Sigmoid colon (tissue), 6 donors: ENCODE measurements at regions not wholly inside any gene's neighbourhood (a gene's known extent, or its start where the extent isn't known, plus 50 kb on each side); places are given as distances from the start of the nearest gene placed in this dataset.

ENCODE experiments used
- DNase-seq: peaks from one replicate; pipeline ENCODE4 v3.0.0-alpha.2; 2019
- H3K27ac ChIP-seq, 4 donors: fragments of 200-600 bp; sonication (generic); one replicate each; pipeline ENCODE4 v1.5.1; 2016 to 2019; ENCODE audit warnings: mild to moderate bottlenecking in 1 of 4
- H3K27me3 ChIP-seq, 3 donors: fragments of 200-600 bp; sonication (generic); one replicate each; pipeline ENCODE4 v1.5.1; 2019; ENCODE audit warnings: mild to moderate bottlenecking in 1 of 3
- H3K36me3 ChIP-seq, 4 donors: fragments of 200-600 bp; sonication (generic); one replicate each; pipeline ENCODE4 v1.5.1; 2016 to 2019
- H3K4me1 ChIP-seq, 4 donors: fragments of 200-600 bp; sonication (generic); one replicate each; pipeline ENCODE4 v1.5.1; 2017 to 2019
- H3K4me3 ChIP-seq, 4 donors: fragments of 200-600 bp; sonication (generic); one replicate each; pipeline ENCODE4 v1.5.1; 2017 to 2019; ENCODE audit warnings: mild to moderate bottlenecking in 2 of 4, moderate library complexity in 1 of 4
- H3K9me3 ChIP-seq, 4 donors: fragments of 200-600 bp in 3 of 4; sonication (generic) in 3 of 4; one replicate each; pipeline versions ENCODE4 v1.5.1 to v1.6.1; 2013 to 2019
- EP300 ChIP-seq, 4 donors: sonication (generic); formaldehyde crosslinking; IDR thresholded peaks; one replicate each; pipeline ENCODE4 v1.6.1; 2017; ENCODE audit warnings: antibody characterized with exemption in 4 of 4
- POLR2A ChIP-seq, 2 donors: fragments of 450-650 bp; IDR thresholded peaks; one replicate each; pipeline ENCODE4 v1.6.1; 2016; ENCODE audit warnings: antibody characterized with exemption in 2 of 2, mild to moderate bottlenecking in 2 of 2, moderate library complexity in 2 of 2
- POLR2AphosphoS5 ChIP-seq, 4 donors: sonication (generic); formaldehyde crosslinking; IDR thresholded peaks; one replicate each; pipeline ENCODE4 v1.6.1; 2017; ENCODE audit warnings: antibody characterized with exemption in 4 of 4
- WGBS, 2 donors: extraction: QIAGEN DNeasy Blood & Tissue Kit; methylation state at CpG; one replicate each; pipeline ENCODE4 v1.1.7; 2013; 5-methylcytosine and 5-hydroxymethylcytosine counted together
- intact Hi-C: fragments of 100-400 bp; cut with DNase I; formaldehyde crosslinking; loops from one replicate; pipeline ENCODE4 v1.15.1; 2023
- TF ChIP-seq, protein P1 (sequence below), 4 experiments: fragments of 450-650 bp in 3 of 4; fragments of 200-600 bp in 1 of 4; IDR thresholded peaks; one replicate each; pipeline ENCODE4 v1.5.1; 2016 to 2019; ENCODE audit warnings: antibody characterized with exemption in 4 of 4, mild to moderate bottlenecking in 3 of 4, moderate library complexity in 2 of 4
- donor health status: healthy with polysubstance abuse.
- donor health status: healthy.

DNA sequence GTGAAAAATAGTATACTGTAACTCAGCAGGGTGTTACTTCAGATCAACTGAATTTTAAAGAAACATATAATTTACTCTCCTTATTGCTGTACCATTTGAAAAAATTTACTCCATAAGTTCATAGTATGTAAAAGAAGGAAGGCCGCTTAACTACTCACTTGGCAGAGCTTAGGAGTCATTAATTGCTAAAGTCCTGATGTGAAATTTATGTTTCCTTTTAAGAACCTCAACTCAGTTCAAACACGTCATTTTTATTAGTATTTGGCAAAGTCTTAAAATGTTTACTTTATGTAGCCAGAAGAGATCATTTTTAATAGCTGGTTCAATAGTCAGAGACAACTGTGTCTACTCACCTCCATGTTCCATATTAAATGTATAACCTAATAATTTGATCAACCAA is 268.6 kb downstream of the CDH10 start:
- H3K4me3 ChIP-seq = no peak overlapping the region
- H3K4me1 ChIP-seq = no peaks in the 10 kb centered on the region
- intact Hi-C loops = no loop called here
- no peak for DNase-seq
- TF ChIP-seq POLR2AphosphoS5 (IDR thresholded peaks at IDR 0.05) (no peak), EP300 (IDR thresholded peaks at IDR 0.05) (no peak), POLR2A (IDR thresholded peaks at IDR 0.05) (no peak)
- TF ChIP-seq, protein P1, sequence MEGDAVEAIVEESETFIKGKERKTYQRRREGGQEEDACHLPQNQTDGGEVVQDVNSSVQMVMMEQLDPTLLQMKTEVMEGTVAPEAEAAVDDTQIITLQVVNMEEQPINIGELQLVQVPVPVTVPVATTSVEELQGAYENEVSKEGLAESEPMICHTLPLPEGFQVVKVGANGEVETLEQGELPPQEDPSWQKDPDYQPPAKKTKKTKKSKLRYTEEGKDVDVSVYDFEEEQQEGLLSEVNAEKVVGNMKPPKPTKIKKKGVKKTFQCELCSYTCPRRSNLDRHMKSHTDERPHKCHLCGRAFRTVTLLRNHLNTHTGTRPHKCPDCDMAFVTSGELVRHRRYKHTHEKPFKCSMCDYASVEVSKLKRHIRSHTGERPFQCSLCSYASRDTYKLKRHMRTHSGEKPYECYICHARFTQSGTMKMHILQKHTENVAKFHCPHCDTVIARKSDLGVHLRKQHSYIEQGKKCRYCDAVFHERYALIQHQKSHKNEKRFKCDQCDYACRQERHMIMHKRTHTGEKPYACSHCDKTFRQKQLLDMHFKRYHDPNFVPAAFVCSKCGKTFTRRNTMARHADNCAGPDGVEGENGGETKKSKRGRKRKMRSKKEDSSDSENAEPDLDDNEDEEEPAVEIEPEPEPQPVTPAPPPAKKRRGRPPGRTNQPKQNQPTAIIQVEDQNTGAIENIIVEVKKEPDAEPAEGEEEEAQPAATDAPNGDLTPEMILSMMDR (IDR thresholded peaks at IDR 0.05) = no peak
- H3K9me3 ChIP-seq = no peaks in the 10 kb centered on the region
- H3K27me3 ChIP-seq = no peaks in the 10 kb centered on the region
- no peaks in the 10 kb centered on the region for H3K36me3 ChIP-seq
- no peak overlapping the region for H3K27ac ChIP-seq
- WGBS, 2 donors = 62 to 74% methylated on average over 2 of the region's 2 CpGs

DNA sequence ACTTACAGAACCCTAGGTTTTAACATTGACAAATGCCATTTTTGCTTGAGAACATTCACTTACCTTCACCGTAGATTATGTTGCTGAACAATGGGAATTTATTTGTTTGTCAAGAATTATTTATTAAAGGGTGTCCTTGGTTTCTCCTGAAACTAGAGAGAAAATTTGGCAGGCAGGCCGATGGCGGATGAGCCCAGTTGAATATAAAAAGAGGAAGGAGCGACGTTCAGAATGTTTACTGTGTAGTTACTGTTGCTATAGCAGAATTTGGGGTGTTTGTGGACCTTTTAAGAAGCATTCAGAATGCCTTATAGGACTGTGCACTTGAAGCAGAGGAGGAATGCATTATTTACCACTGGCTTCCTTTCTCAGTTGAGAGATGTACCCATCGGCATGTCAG is 268.2 kb downstream of the CDH10 start:
- H3K27me3 ChIP-seq = no peaks in the 10 kb centered on the region
- WGBS, 2 donors = 72 to 76% methylated on average over 6 of the region's 6 CpGs
- DNase-seq = no peak
- H3K27ac ChIP-seq = no peak overlapping the region
- H3K9me3 ChIP-seq = no peaks in the 10 kb centered on the region
- no peak overlapping the region for H3K4me3 ChIP-seq
- H3K36me3 ChIP-seq = no peaks in the 10 kb centered on the region
- no peak for TF ChIP-seq POLR2AphosphoS5 (IDR thresholded peaks at IDR 0.05)
- no peak for TF ChIP-seq EP300 (IDR thresholded peaks at IDR 0.05)
- TF ChIP-seq, protein P1 (IDR thresholded peaks at IDR 0.05) = no peak
- no peak for TF ChIP-seq POLR2A (IDR thresholded peaks at IDR 0.05)
- H3K4me1 ChIP-seq = no peaks in the 10 kb centered on the region
- intact Hi-C loops = no loop called here

DNA sequence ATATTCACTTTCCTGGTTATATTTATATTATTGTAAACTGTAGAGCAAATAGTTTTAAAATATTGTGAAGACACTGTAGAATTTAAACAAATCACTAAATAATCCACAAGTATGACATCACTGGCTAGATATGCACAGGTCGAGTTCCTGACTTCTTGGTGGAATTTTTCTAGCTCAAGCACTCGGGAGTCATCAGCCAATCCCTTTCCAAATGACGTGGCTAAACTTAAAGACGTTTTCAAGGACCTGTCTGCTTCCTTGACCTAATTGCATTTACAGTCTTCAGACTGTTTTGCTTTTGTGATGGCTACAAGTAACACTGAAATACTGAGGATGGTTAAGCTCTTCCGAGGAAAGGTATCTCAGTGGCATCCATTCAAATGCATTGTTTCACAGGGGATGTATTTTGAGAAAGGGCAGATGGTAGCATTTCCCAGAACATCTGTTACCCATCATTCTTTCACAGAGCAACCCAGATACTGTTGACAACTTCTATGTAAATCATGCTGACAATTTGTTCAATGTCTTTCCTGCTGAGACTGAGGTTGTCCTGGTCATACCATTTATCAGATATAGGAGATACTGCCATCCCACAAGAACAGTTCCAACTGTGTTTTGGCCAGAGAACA is 262.8 kb downstream of the CDH10 start:
- intact Hi-C loops = no loop called here
- H3K9me3 ChIP-seq = no peaks in the 10 kb centered on the region
- H3K27me3 ChIP-seq = no peaks in the 10 kb centered on the region
- DNase-seq = no peak
- H3K36me3 ChIP-seq = no peaks in the 10 kb centered on the region
- TF ChIP-seq EP300 (IDR thresholded peaks at IDR 0.05) (no peak), POLR2A (IDR thresholded peaks at IDR 0.05) (no peak), POLR2AphosphoS5 (IDR thresholded peaks at IDR 0.05) (no peak)
- TF ChIP-seq, protein P1 (IDR thresholded peaks at IDR 0.05) = no peak
- 29 to 50% methylated on average over 5 of the region's 5 CpGs for WGBS, 2 donors
- H3K4me3 ChIP-seq = no peak overlapping the region
- no peaks in the 10 kb centered on the region for H3K4me1 ChIP-seq
- no peak overlapping the region for H3K27ac ChIP-seq

DNA sequence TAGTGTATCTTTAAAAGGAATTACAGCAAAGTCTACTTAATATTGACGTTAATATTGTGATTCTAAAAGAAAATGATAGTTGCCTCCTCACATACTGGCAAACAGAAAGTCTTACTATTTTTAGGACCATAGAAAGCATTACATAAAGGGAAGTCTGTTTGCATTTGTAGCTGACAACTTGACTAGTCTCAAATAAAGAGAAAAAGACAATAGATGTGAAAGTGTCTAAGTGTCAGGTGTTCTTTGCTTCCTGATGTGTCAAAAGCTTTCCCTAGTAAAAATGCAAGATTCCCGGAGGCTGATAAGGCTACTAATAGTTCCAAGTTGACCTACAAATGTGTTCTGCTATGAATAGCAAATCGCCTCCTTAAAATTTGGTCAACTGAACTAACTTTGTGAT is 259.7 kb downstream of the CDH10 start:
- Histone ChIP-seq H3K36me3 (no peaks in the 10 kb centered on the region), H3K4me3 (no peak overlapping the region), H3K9me3 (no peaks in the 10 kb centered on the region), H3K27me3 (no peaks in the 10 kb centered on the region), H3K4me1 (no peaks in the 10 kb centered on the region), H3K27ac (no peak overlapping the region)
- no peak for DNase-seq
- intact Hi-C loops = no loop called here
- WGBS, 2 donors = 57 to 64% methylated on average over 3 of the region's 3 CpGs
- TF ChIP-seq, protein P1 (IDR thresholded peaks at IDR 0.05) = no peak
- TF ChIP-seq POLR2AphosphoS5 (IDR thresholded peaks at IDR 0.05) = no peak

DNA sequence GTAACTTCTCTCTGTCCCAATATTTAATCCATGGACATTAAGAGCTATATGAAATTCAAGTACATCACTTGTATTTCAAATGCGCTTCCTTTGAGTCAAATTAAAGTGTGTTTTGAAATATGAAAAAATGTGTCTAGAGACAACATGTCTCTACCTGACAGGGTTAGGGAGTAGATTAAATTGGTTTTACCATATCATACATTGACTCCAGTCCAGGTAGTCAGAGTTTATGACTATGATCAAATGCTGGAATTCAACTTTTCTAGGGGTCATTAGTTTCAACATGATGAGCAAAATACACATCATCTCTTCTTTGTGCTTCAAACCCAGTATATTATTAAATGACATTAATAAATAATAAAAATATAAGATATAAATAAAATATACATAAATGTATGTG is 259.2 kb downstream of the CDH10 start:
- H3K4me3 ChIP-seq = no peak overlapping the region
- no peak for TF ChIP-seq EP300 (IDR thresholded peaks at IDR 0.05)
- TF ChIP-seq POLR2A (IDR thresholded peaks at IDR 0.05) = no peak
- no peak overlapping the region for H3K27ac ChIP-seq
- H3K4me1 ChIP-seq = no peaks in the 10 kb centered on the region
- no peaks in the 10 kb centered on the region for H3K27me3 ChIP-seq
- no peak for DNase-seq
- WGBS, 2 donors = 94 to 96% methylated on average over 1 of the region's 1 CpG
- no peaks in the 10 kb centered on the region for H3K36me3 ChIP-seq
- intact Hi-C loops = no loop called here
- no peaks in the 10 kb centered on the region for H3K9me3 ChIP-seq
